ENCODE measurements at regions not wholly inside any gene's neighbourhood (a gene's known extent, or its start where the extent isn't known, plus 50 kb on each side); places are given as distances from the start of the nearest gene placed in this dataset.

DNA sequence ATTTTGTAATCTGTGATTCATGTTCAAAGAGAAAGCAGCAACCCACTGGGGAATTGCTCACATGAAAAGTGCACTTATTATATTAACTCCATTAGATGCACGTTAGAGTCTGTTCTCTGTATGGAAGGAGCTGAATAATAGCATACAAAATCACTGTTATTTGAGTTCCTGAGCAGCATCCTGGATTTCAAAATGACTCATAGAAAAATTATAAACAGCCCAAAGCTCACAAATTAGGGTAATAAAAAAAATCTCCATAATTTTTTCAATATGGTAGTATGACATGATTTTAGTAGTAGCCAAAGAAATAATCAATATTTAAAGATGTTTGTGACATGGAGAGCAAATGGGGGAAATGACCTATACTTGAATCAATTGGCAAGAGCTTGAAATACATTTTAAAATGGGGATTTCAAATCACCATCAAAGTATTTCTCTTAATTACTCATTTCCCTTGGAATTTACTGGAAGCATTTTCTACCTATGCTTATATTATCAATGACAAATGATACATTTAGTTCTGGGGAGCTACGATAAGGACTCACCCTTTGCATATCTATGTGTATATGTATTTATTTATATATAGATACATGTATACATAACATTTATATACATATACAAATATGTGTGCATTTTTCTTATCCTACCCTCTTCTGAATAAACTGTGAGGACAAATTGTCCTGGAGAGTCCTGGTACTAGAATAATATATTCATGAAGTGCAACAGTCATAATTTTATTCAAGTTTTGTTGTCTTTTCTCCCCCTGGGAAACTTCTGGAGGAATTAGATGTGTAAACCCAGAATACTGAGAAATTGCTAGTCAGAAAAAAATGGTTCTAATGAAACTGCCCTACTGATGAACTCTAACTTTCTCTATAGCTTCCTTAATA is 116.3 kb downstream of the RPL22L1 start:
- TF ChIP-seq CTCF (IDR thresholded peaks at IDR 0.05; ENCODE audit: borderline replicate concordance, extremely low read depth, low read length, poor library complexity, severe bottlenecking) (no peak), EZH2 (IDR thresholded peaks at IDR 0.05; ENCODE audit: borderline replicate concordance, low read depth, low read length, severe bottlenecking) (no peak)

All from DND-41 (cell line).